ENCODE measurements at regions not wholly inside any gene's neighbourhood (a gene's known extent, or its start where the extent isn't known, plus 50 kb on each side); places are given as distances from the start of the nearest gene placed in this dataset.

DNA sequence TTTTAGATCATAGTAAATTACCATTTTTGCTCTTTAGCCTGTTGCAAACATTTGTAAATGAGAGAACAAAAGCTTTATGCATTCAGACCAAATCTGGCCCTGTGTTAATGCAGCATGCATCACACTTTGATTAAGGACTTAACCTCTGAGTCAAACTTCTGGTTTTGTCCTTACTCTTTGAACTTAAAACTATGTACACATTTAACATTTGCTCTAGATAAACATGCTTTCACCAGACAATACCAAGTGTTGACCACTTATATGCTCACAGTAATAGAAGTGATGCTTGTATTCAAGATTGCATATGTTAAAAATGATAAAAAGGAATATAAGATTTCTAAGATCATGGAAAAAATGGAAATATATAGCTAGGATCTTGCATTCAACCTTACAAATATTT, 1095.3 kb downstream of the ADGRL2 start:
- H3K4me3 ChIP-seq (ENCODE audit: low read depth, low read length, poor library complexity, severe bottlenecking) = no peak overlapping the region
- DNase-seq (ENCODE audit: low spot score) = no peak
- no TSS peak for BruUV-seq (replicated peaks)
- H3K27me3 ChIP-seq (replicated peaks; ENCODE audit: insufficient read depth, low read depth, low read length, poor library complexity) = peaks cover 3% of the 10 kb centered on the region
- H3K27ac ChIP-seq (ENCODE audit: low read depth, low read length, poor library complexity, severe bottlenecking) = no peak overlapping the region
- no peaks in the 10 kb centered on the region for H3K36me3 ChIP-seq (ENCODE audit: insufficient read depth, low read length, poor library complexity, severe bottlenecking)
- H3K9me3 ChIP-seq (ENCODE audit: low read depth, low read length, poor library complexity, severe bottlenecking) = no peaks in the 10 kb centered on the region
- H3K4me1 ChIP-seq (ENCODE audit: insufficient read depth, low read length, poor library complexity, severe bottlenecking) = no peaks in the 10 kb centered on the region
- ChIA-PET CTCF (no interaction called here), POLR2A (ENCODE audit: low non-redundant PET) (no interaction called here)
- no peak for TF ChIP-seq CTCF (conservative IDR thresholded peaks at IDR 0.05; ENCODE audit: low read depth, low read length)
- no peak for TF ChIP-seq EZH2 (IDR thresholded peaks at IDR 0.05; ENCODE audit: borderline replicate concordance, low read depth, low read length, poor library complexity, severe bottlenecking)
- intact Hi-C loops (cut with micrococcal nuclease; ENCODE audit: unreplicated experiment) = no loop called here

DNA sequence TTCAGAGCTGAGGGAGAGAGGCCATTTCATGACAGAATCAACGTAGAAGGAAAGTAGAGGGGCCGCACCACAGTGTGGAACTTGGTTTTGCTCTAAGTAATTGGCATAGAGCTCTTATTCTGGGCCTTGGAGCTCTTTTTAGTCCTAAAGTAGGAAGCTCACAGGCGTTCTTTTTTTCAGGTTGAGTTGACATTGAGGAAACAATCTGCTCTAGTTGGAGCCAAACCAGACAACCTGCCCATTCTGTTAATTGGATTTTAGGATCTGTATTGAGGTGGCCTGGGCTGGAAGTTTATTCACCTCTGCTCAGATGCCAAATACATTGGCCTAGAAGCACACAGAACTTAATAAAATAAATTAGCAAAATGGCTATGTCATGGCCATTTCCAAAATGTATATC, 1093.9 kb downstream of the ADGRL2 start:
- Histone ChIP-seq H3K9me3 (ENCODE audit: low read depth, low read length, poor library complexity, severe bottlenecking) (no peaks in the 10 kb centered on the region), H3K36me3 (ENCODE audit: insufficient read depth, low read length, poor library complexity, severe bottlenecking) (no peaks in the 10 kb centered on the region), H3K4me1 (ENCODE audit: insufficient read depth, low read length, poor library complexity, severe bottlenecking) (no peaks in the 10 kb centered on the region), H3K27ac (ENCODE audit: low read depth, low read length, poor library complexity, severe bottlenecking) (no peak overlapping the region), H3K27me3 (replicated peaks; ENCODE audit: insufficient read depth, low read depth, low read length, poor library complexity) (peaks cover 3% of the 10 kb centered on the region), H3K4me3 (ENCODE audit: low read depth, low read length, poor library complexity, severe bottlenecking) (no peak overlapping the region)
- POLR2A ChIA-PET (ENCODE audit: low non-redundant PET) = no interaction called here
- intact Hi-C loops (cut with micrococcal nuclease; ENCODE audit: unreplicated experiment) = no loop called here
- CTCF ChIA-PET = no interaction called here
- DNase-seq (ENCODE audit: low spot score) = no peak
- BruUV-seq (replicated peaks) = no TSS peak
- TF ChIP-seq CTCF (conservative IDR thresholded peaks at IDR 0.05; ENCODE audit: low read depth, low read length) = no peak
- no peak for TF ChIP-seq EZH2 (IDR thresholded peaks at IDR 0.05; ENCODE audit: borderline replicate concordance, low read depth, low read length, poor library complexity, severe bottlenecking)

DNA sequence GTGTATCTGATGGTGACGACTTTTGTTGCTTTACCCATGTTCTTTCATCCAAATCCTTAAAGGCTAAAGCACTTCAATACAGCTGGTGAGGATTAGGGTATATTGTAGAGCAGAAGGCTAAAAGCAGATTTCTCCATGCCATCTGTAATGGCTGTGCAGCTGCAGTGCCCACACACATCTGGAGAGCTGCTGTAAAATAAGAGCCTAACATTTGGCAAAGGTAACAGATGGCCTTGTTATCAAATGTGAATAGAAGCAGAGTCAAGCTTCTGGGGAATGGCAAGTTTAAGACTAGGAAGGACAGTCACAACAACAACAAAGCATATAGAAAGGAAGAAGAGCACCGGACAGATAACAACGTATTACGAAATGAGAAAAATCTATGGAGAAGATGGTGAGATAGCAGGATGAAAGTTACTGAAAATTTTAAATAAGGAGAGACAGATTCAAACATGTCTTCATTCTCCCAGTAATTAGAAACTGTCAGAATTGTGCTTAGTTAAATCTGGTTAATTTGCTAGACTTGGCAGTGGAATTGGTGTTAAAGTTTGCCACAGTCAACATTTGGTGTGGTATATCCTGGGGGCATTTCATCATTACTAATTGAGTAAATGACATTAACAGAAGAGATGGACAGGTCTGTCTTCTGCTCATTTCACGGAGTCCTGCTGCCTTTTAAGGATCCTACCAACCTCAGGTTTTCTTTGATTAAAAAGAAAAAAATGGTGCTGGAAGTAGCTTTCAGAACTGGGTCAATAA, 1093.2 kb downstream of the ADGRL2 start:
- H3K4me1 ChIP-seq (ENCODE audit: insufficient read depth, low read length, poor library complexity, severe bottlenecking) = no peaks in the 10 kb centered on the region
- CTCF ChIA-PET = no interaction called here
- intact Hi-C loops (cut with micrococcal nuclease; ENCODE audit: unreplicated experiment) = no loop called here
- no peaks in the 10 kb centered on the region for H3K9me3 ChIP-seq (ENCODE audit: low read depth, low read length, poor library complexity, severe bottlenecking)
- peaks cover 3% of the 10 kb centered on the region for H3K27me3 ChIP-seq (replicated peaks; ENCODE audit: insufficient read depth, low read depth, low read length, poor library complexity)
- POLR2A ChIA-PET (ENCODE audit: low non-redundant PET) = no interaction called here
- H3K27ac ChIP-seq (ENCODE audit: low read depth, low read length, poor library complexity, severe bottlenecking) = no peak overlapping the region
- no peak for DNase-seq (ENCODE audit: low spot score)
- no peaks in the 10 kb centered on the region for H3K36me3 ChIP-seq (ENCODE audit: insufficient read depth, low read length, poor library complexity, severe bottlenecking)
- no peak overlapping the region for H3K4me3 ChIP-seq (ENCODE audit: low read depth, low read length, poor library complexity, severe bottlenecking)
- TF ChIP-seq EZH2 (IDR thresholded peaks at IDR 0.05; ENCODE audit: borderline replicate concordance, low read depth, low read length, poor library complexity, severe bottlenecking) (no peak), CTCF (conservative IDR thresholded peaks at IDR 0.05; ENCODE audit: low read depth, low read length) (no peak)
- BruUV-seq (replicated peaks) = no TSS peak

All from A673 (cell line).